ENCODE measurements at regions not wholly inside any gene's neighbourhood (a gene's known extent, or its start where the extent isn't known, plus 50 kb on each side); places are given as distances from the start of the nearest gene placed in this dataset.

GRCh38 chr5:6868575-6869215 is 155.5 kb downstream of the TENT4A start:
- WGBS, 2 experiments (ENCODE audit: extremely low coverage in 2 of 2, insufficient read length in 1 of 2) = 45% methylated on average over 2 of the region's 11 CpGs; no CpG with 5 or more reads in 1 of the 2 experiments
- Histone ChIP-seq H3K14ac (replicated peaks; ENCODE audit: low read depth, low read length) (no peak overlapping the region), H3K79me1 (ENCODE audit: low read depth in 1 of 2, low read length in 2 of 2) (no peaks in the 10 kb centered on the region), H3K36me3 (ENCODE audit: control insufficient read depth, insufficient read depth, low read length) (no peaks in the 10 kb centered on the region), H2BK15ac (ENCODE audit: low read depth, low read length) (no peak overlapping the region), H3K56ac (ENCODE audit: extremely low read depth, insufficient read depth, low read length) (no peak overlapping the region), H2AK5ac (ENCODE audit: low read depth, low read length) (no peak overlapping the region), H3K9me1 (ENCODE audit: insufficient read depth, low read length) (no peaks in the 10 kb centered on the region), H2BK120ac (ENCODE audit: low read depth, low read length) (no peak overlapping the region), H2AK9ac (replicated peaks; ENCODE audit: low read depth, low read length, poor library complexity) (no peak overlapping the region), H3K27ac (ENCODE audit: insufficient read depth, low read length) (no peak overlapping the region), H4K8ac (ENCODE audit: low read depth in 2 of 2, low read length in 2 of 2) (no peak overlapping the region), H3K9ac (ENCODE audit: low read depth, low read length) (no peak overlapping the region), H3K4ac (ENCODE audit: low read depth, low read length) (no peak overlapping the region), H3K4me2 (ENCODE audit: low read depth, low read length) (no peak overlapping the region), H4K5ac (ENCODE audit: low read depth, low read length) (no peak overlapping the region), H3K27me3 (ENCODE audit: control insufficient read depth, insufficient read depth, low read length) (no peaks in the 10 kb centered on the region), H4K91ac (ENCODE audit: insufficient read depth, low read depth, low read length) (no peak overlapping the region), H3K4me1 (ENCODE audit: control insufficient read depth, insufficient read depth, low read length) (no peaks in the 10 kb centered on the region), H2AFZ (replicated peaks; ENCODE audit: low read length, poor library complexity) (no peak overlapping the region), H2BK20ac (ENCODE audit: low read depth, low read length) (no peak overlapping the region), H3K9me3 (ENCODE audit: control insufficient read depth, insufficient read depth, low read length) (peaks cover 6% of the 10 kb centered on the region), H3K23ac (ENCODE audit: low read depth, low read length) (no peak overlapping the region), H3K4me3 (ENCODE audit: insufficient read depth, low read depth, low read length) (no peak overlapping the region), H4K20me1 (ENCODE audit: insufficient read depth, low read length) (no peaks in the 10 kb centered on the region), H2BK5ac (ENCODE audit: low read depth, low read length, poor library complexity, severe bottlenecking) (no peak overlapping the region), H3K18ac (ENCODE audit: low read depth, low read length) (no peak overlapping the region)
- dilution Hi-C loops (cut with HindIII; ENCODE audit: low sequenced_read_pairs, unreplicated experiment) (no loop called here), intact Hi-C loops (cut with micrococcal nuclease) (no loop called here), in situ Hi-C loops (cut with MboI; ENCODE audit: low sequenced_read_pairs) (no loop called here)
- ChIA-PET CTCF (no interaction called here), POLR2A (ENCODE audit: unreplicated experiment) (no interaction called here)
- BruUV-seq (replicated peaks) = no TSS peak
- no peak for DNase-seq
- TF ChIP-seq ELK1 (IDR thresholded peaks at IDR 0.05; ENCODE audit: borderline replicate concordance, low read depth, low read length) (no peak), RFX5 (IDR thresholded peaks at IDR 0.05; ENCODE audit: low read depth, low read length) (no peak), MXI1 (IDR thresholded peaks at IDR 0.05; ENCODE audit: borderline replicate concordance, low read depth, low read length) (no peak), FOS (IDR thresholded peaks at IDR 0.05; ENCODE audit: low read depth, low read length) (no peak), USF2 (IDR thresholded peaks at IDR 0.05; ENCODE audit: low read depth, low read length) (no peak), CEBPB (IDR thresholded peaks at IDR 0.05; ENCODE audit: low read depth, low read length) (no peak), SMC3 (IDR thresholded peaks at IDR 0.05; ENCODE audit: low read depth, low read length) (no peak), RCOR1 (IDR thresholded peaks at IDR 0.05; ENCODE audit: insufficient replicate concordance, low read length) (no peak), MAZ (IDR thresholded peaks at IDR 0.05; ENCODE audit: borderline replicate concordance, low read depth, low read length) (no peak), MAFK (IDR thresholded peaks at IDR 0.05; ENCODE audit: low read depth, low read length) (no peak), RAD21 (IDR thresholded peaks at IDR 0.05; ENCODE audit: low read length) (no peak), BHLHE40 (IDR thresholded peaks at IDR 0.05; ENCODE audit: low read depth, low read length) (no peak), CTCF (conservative IDR thresholded peaks at IDR 0.05; ENCODE audit: low read depth, low read length) (no peak), POLR2A (IDR thresholded peaks at IDR 0.05; ENCODE audit: low read depth, low read length) (no peak), CHD1 (IDR thresholded peaks at IDR 0.05; ENCODE audit: low read depth, low read length) (no peak), NFE2L2 (IDR thresholded peaks at IDR 0.05; ENCODE audit: low read depth, low read length) (no peak)
- no peak for ATAC-seq (ENCODE audit: low read depth)

Measured in IMR-90 (cell line).